ENCODE measurements at regions not wholly inside any gene's neighbourhood (a gene's known extent, or its start where the extent isn't known, plus 50 kb on each side); places are given as distances from the start of the nearest gene placed in this dataset.

GRCh38 chr12:105878964-105879363, 259.8 kb downstream of the NUAK1 start:
- Histone ChIP-seq H3K27me3 (ENCODE audit: control insufficient read depth, insufficient read depth, low read length, poor library complexity, severe bottlenecking) (no peaks in the 10 kb centered on the region), H3K9ac (ENCODE audit: extremely low read depth, low read length, poor library complexity, severe bottlenecking) (no peak overlapping the region), H3K9me3 (ENCODE audit: control insufficient read depth, low read length) (no peaks in the 10 kb centered on the region), H3K36me3 (ENCODE audit: control insufficient read depth, insufficient read depth, low read length) (no peaks in the 10 kb centered on the region), H3K4me3 (ENCODE audit: low read length) (no peak overlapping the region), H3K4me1 (ENCODE audit: control insufficient read depth, insufficient read depth, low read length) (no peaks in the 10 kb centered on the region), H3K27ac (ENCODE audit: low read depth, low read length) (no peak overlapping the region)
- TF ChIP-seq, protein P1, sequence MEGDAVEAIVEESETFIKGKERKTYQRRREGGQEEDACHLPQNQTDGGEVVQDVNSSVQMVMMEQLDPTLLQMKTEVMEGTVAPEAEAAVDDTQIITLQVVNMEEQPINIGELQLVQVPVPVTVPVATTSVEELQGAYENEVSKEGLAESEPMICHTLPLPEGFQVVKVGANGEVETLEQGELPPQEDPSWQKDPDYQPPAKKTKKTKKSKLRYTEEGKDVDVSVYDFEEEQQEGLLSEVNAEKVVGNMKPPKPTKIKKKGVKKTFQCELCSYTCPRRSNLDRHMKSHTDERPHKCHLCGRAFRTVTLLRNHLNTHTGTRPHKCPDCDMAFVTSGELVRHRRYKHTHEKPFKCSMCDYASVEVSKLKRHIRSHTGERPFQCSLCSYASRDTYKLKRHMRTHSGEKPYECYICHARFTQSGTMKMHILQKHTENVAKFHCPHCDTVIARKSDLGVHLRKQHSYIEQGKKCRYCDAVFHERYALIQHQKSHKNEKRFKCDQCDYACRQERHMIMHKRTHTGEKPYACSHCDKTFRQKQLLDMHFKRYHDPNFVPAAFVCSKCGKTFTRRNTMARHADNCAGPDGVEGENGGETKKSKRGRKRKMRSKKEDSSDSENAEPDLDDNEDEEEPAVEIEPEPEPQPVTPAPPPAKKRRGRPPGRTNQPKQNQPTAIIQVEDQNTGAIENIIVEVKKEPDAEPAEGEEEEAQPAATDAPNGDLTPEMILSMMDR (conservative IDR thresholded peaks at IDR 0.05) = no peak
- H3K27ac Mint-ChIP-seq = no peak overlapping the region
- H3K27me3 Mint-ChIP-seq (ENCODE audit: insufficient read depth) = no peaks in the 10 kb centered on the region
- no peaks in the 10 kb centered on the region for H3K9me3 Mint-ChIP-seq
- 95 to 100% methylated on average over 3 of the region's 3 CpGs for WGBS, 2 experiments (ENCODE audit: insufficient coverage in 1 of 2, insufficient read length in 1 of 2)
- peaks cover 5% of the 10 kb centered on the region for H3K4me1 Mint-ChIP-seq
- H3K36me3 Mint-ChIP-seq (ENCODE audit: low read depth) = no peaks in the 10 kb centered on the region
- DNase-seq = no peak
- no peak overlapping the region for H3K4me3 Mint-ChIP-seq

GRCh38 chr12:105880824-105881388, 257.8 kb downstream of the NUAK1 start:
- H3K9me3 ChIP-seq (ENCODE audit: control insufficient read depth, low read length) = peaks cover 6% of the 10 kb centered on the region
- no peak overlapping the region for H3K27ac ChIP-seq (ENCODE audit: low read depth, low read length)
- Mint-ChIP-seq H3K27ac (no peak overlapping the region), H3K27me3 (ENCODE audit: insufficient read depth) (no peaks in the 10 kb centered on the region), H3K4me1 (peaks cover 3% of the 10 kb centered on the region), H3K9me3 (peaks cover 9% of the 10 kb centered on the region), H3K4me3 (no peak overlapping the region), H3K36me3 (ENCODE audit: low read depth) (no peaks in the 10 kb centered on the region)
- H3K4me1 ChIP-seq (ENCODE audit: control insufficient read depth, insufficient read depth, low read length) = no peaks in the 10 kb centered on the region
- no peaks in the 10 kb centered on the region for H3K27me3 ChIP-seq (ENCODE audit: control insufficient read depth, insufficient read depth, low read length, poor library complexity, severe bottlenecking)
- no peak overlapping the region for H3K9ac ChIP-seq (ENCODE audit: extremely low read depth, low read length, poor library complexity, severe bottlenecking)
- 93 to 100% methylated on average over 1 to 2 of the region's 2 CpGs for WGBS, 2 experiments (ENCODE audit: insufficient coverage in 1 of 2, insufficient read length in 1 of 2)
- H3K36me3 ChIP-seq (ENCODE audit: control insufficient read depth, insufficient read depth, low read length) = no peaks in the 10 kb centered on the region
- DNase-seq = no peak
- H3K4me3 ChIP-seq (ENCODE audit: low read length) = no peak overlapping the region
- TF ChIP-seq, protein P1 (conservative IDR thresholded peaks at IDR 0.05) = no peak

DNA sequence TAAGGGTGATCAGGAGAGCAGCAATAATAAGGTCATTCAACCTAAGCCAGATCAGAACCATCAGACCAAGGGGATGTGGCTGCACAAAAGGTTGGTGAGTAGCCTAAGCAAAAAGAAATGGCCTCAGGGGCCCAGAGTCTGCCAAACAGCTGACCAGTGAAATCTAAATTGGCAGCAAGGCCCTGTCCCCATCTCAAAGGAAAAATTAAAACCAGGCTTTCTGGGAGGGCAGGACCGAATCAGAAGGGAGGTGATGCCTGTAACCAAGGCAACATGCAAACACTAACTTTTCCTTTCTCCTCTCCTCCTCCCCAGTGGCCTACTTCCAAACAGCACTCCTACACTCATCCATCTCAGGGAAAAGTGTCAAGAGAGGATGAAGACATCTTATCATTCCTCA, 256.4 kb downstream of the NUAK1 start:
- H3K4me1 ChIP-seq (ENCODE audit: control insufficient read depth, insufficient read depth, low read length) = peaks cover 6% of the 10 kb centered on the region
- TF ChIP-seq, protein P1 (conservative IDR thresholded peaks at IDR 0.05) = no peak
- Mint-ChIP-seq H3K4me3 (no peak overlapping the region), H3K27ac (no peak overlapping the region), H3K36me3 (ENCODE audit: low read depth) (no peaks in the 10 kb centered on the region), H3K9me3 (peaks cover 9% of the 10 kb centered on the region), H3K4me1 (peaks cover 10% of the 10 kb centered on the region), H3K27me3 (ENCODE audit: insufficient read depth) (no peaks in the 10 kb centered on the region)
- H3K27ac ChIP-seq (ENCODE audit: low read depth, low read length) = no peak overlapping the region
- peaks cover 6% of the 10 kb centered on the region for H3K9me3 ChIP-seq (ENCODE audit: control insufficient read depth, low read length)
- H3K9ac ChIP-seq (ENCODE audit: extremely low read depth, low read length, poor library complexity, severe bottlenecking) = no peak overlapping the region
- DNase-seq = no peak
- 77% methylated on average over 1 of the region's 1 CpG; no CpG with 5 or more reads in 1 of the 2 experiments for WGBS, 2 experiments (ENCODE audit: insufficient coverage in 1 of 2, insufficient read length in 1 of 2)
- no peak overlapping the region for H3K4me3 ChIP-seq (ENCODE audit: low read length)
- H3K27me3 ChIP-seq (ENCODE audit: control insufficient read depth, insufficient read depth, low read length, poor library complexity, severe bottlenecking) = no peaks in the 10 kb centered on the region
- no peaks in the 10 kb centered on the region for H3K36me3 ChIP-seq (ENCODE audit: control insufficient read depth, insufficient read depth, low read length)

Measured in endodermal cell (in vitro differentiated cells).